NOMO-1 (cell line): ENCODE measurements at regions not wholly inside any gene's neighbourhood (a gene's known extent, or its start where the extent isn't known, plus 50 kb on each side); places are given as distances from the start of the nearest gene placed in this dataset.

ENCODE experiments used
- DNase-seq, 2 experiments: peaks; one replicate each; lab custom pipeline; 2025; ENCODE audit not compliant: unreplicated experiment in 2 of 2; lab: John Stamatoyannopoulos, UW

DNA sequence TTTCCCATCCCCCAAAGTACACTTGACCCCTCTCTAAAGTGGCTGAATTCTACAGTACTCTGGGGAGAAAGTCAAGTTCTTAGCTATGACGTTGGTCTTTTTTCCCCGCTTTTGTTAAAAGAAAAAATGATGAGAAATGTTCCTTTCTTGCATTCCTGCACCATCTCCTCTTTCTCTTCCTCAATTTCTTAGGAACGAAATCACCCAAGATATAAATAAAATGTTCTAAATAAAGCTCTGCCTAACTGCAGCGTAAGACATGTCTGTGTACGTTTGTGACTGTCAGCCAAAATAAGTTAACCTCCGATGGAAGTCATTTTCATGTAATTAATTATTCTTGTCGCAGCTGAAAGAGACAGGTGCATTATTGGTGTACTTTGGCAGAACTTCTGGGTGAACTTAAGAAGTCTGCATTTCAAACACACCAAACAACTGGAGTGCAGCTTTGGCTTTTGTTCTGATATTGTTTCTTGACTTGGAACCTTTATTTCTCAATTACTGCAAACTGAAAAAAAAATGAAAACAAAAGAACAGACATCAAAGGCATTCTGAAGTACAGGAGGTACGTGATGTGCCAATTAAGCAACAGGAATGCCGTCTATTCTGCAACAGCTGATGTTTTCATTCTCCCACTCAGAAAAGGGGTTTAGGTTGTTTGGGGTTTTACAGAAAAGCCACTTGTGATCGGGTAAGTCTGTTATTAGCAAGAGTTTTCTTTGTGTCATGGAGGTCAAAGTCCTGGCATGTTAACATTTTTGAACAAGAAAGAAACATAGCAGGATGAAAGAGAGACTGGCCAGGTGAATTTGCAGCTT lies 82.4 kb upstream of the SDK1 start:
- DNase-seq = peak in 1 of 2 experiments; percentile 17

DNA sequence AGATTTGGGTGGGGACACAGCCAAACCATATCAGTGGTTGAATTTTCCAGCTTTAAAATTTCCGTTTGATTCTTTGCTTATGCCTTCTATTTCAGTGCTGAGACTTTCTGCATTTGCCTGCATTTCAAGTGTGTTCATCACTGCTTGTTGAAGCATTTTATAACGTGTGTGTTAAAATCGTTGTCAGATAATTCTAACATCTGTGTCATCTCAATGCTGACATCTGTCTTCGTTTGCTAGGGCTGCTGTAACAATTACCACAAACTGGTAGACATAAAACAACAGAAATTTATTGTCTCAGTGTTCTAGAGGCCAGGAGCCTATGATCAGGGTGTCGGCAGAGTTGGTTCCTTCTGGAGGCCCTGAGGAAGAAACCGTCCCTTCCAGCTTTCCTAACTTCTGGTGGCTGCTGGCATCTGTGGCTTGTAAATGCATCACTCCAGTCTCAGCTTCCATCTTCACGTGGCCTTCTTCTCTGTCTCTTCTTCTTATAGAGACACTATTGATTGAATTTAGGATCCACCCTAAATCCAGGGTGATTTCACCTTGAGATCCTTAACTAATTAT lies 71.1 kb upstream of the SDK1 start:
- DNase-seq = no peak

DNA sequence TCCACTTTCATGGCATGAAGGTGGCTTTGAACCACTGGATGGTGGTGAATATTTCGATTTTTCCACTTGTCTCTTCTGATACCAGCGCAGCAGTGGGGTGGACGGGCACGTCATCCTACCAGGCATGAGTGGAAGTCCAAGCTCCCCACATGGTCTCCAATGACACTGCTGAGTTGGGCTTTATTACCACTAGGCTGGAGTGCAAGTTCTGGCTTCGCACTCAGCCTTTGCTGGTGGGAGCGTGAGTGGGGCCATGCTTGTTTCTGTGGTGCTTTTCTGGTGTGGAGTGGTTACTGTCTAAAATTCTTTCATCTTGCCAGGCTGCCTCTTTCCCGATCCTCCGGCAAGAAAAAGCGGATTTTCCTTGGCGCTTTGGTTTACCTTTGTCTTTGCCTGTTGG lies 70.1 kb upstream of the SDK1 start:
- no peak for DNase-seq

GRCh38 chr7:3232228-3232627 lies 68.8 kb upstream of the SDK1 start:
- DNase-seq = no peak

- no peak for DNase-seq
Observed at GRCh38 chr7:3233301-3233700, 67.8 kb upstream of the SDK1 start.

GRCh38 chr7:3234051-3234450 lies 67.0 kb upstream of the SDK1 start:
- DNase-seq = no peak

DNA sequence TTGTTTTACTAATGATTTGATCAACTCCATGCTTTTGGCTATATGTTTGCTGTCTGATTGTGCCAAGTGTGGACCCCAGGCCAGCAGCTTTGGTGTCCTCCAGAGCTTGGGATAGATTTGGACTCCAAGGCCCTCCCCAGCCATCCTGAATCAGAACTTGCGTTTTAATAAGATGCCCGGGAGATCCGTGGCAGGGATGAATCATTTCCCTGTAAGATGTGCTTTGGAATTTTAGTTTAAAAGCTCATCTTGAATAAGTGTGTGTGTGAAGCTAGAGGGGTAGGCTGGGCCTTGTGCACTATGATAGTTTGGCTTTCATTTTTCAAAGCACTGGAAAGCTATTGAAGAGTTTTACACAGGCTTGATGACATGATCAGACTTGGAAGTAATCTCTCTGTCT lies 66.2 kb upstream of the SDK1 start:
- no peak for DNase-seq

- no peak for DNase-seq
Observed at GRCh38 chr7:3235322-3235721, 65.7 kb upstream of the SDK1 start.

DNA sequence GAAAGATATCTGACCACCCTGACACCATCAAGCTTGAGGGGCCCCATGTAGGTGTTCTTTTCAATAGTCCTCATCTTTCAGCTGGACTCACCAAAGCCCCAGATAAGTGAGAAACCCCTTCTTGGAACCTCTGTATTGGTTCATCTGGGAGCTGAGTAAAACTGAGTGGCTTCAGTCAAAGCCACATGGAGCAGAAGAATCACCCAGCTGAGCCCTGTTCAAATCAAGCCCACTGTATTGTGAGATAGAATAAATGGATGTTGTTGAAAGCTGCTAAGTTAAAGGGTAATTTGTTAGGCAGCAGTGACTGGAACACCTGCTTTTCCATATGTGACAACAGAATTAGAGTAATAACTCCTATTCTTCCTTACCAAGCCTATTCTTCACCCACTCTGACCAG lies 64.8 kb upstream of the SDK1 start:
- DNase-seq = no peak

GRCh38 chr7:3238525-3239210 lies 62.4 kb upstream of the SDK1 start:
- no peak for DNase-seq

DNA sequence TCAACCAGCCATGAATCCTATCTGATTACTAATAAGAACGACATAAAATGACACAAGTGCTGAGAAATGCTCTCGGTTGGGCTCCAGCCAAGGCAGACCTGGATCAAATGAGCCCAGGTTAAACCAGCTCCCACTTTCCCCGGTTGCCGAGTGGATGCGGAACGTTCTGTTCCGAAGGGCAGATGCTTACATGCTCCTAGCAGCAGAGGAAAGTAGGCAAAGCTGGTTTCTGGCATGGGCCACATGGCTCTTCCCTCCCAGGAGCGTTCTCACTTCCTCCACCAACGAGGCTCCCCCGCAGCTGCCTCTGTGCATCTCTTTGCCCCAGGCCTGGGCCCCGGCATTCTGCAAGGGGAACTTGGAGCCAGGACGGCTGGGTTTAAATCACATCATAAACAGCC lies 61.8 kb upstream of the SDK1 start:
- no peak for DNase-seq

- DNase-seq = no peak
Observed at GRCh38 chr7:3240826-3241430, 60.1 kb upstream of the SDK1 start.

- DNase-seq = no peak
Observed at GRCh38 chr7:3241686-3242258, 59.3 kb upstream of the SDK1 start.

GRCh38 chr7:3242398-3242972 lies 58.6 kb upstream of the SDK1 start:
- DNase-seq = no peak

GRCh38 chr7:3243256-3243655 lies 57.8 kb upstream of the SDK1 start:
- no peak for DNase-seq

DNA sequence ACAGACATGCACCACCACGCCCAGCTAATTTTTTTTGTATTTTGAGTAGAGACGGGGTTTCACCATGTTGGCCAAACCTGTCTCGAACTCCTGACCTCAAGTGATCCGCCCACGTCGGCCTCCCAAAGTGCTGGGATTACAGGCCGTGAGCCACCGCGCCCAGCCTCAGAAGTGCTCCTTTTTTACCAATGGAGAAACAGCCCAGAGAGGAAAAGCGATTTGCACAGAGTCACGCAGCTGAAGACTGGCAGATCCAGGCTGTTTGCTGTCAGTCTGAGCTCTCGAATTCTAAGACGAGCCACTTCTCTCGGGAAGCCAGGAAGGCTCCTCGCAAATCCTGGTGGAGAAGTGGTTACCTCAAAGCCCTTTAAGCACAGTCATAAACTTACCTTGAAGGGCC lies 57.4 kb upstream of the SDK1 start:
- no peak for DNase-seq

- DNase-seq = no peak
Observed at GRCh38 chr7:3244241-3244814, 56.7 kb upstream of the SDK1 start.

DNA sequence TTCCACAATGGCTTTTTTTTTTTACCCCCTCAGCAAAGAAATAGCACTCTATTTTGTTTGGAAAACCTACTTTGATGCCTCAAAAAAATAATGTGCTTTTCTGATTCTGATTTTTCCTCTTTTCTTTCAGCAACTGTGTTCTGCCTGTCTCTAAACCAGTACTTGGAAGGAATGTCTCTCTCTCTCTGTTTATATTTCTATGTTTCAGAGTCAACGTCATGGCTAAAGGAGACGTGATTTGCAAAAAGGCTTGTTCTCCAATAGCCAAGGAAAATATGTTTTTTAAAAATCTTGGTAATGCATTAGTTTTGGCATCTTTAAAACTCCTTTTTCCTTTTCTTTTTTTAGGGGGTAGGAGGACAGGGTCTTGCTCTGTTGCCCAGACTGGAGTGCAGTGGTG lies 56.0 kb upstream of the SDK1 start:
- DNase-seq = no peak

DNA sequence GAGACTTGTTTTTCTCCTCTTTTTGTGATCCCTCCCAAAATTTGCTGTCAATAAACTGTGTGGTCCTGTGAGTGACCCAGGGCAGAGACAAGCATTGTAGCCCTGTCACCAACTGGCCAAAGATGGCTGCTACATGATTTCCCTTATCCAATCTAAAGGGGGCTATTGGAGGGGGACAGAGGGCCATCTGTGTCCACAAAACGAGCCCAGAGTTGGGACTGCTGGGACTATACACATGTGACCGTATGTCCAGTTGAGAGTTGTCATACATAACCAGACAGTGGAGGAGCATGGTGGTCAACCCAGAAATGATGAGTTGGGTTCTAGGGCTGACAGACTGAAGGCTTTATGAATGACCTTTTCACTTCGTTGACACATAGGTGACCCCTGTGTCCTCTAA lies 55.3 kb upstream of the SDK1 start:
- no peak for DNase-seq

GRCh38 chr7:3246127-3246526 lies 54.9 kb upstream of the SDK1 start:
- no peak for DNase-seq

DNA sequence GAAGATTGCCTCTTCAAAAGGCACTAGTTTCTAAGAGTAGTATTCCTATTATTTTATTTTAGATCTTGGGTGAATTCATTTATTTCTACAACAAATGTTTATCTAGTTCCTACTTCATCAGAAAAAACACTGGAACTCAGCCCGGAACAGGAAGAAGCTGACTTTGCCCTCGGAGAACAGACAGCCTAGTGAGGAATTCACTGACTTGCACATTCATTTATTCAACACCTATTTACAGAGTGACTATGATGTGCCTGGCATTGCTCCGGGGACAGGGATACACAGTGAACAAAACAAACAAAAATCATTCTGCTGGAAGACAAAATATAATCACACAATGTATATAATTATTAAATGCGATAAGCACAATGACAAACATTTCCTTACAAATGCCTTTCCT lies 54.4 kb upstream of the SDK1 start:
- DNase-seq = no peak
